ENCODE measurements at regions not wholly inside any gene's neighbourhood (a gene's known extent, or its start where the extent isn't known, plus 50 kb on each side); places are given as distances from the start of the nearest gene placed in this dataset.

GRCh38 chr1:232283864-232284263 is 346.1 kb downstream of the SIPA1L2 start:
- FAIRE-seq (no peak), DNase-seq (ENCODE audit: low read depth in 1 of 2, low spot score in 2 of 2) (no peak)
- no peak overlapping the region for H3K56ac ChIP-seq (replicated peaks; ENCODE audit: insufficient read length, low read depth, low read length)
- no peak overlapping the region for H4K8ac ChIP-seq (ENCODE audit: extremely low read depth, insufficient read depth, low read length)
- H2BK20ac ChIP-seq (ENCODE audit: low read length) = no peak overlapping the region
- H3K9ac ChIP-seq (replicated peaks in 1 of 4; ENCODE audit: extremely low read depth in 1 of 4, low read depth in 3 of 4, low read length in 3 of 4) = no peak overlapping the region
- no peak overlapping the region for H4K91ac ChIP-seq (replicated peaks; ENCODE audit: insufficient read length, low read length)
- H3K4me1 ChIP-seq (replicated peaks in 1 of 4; ENCODE audit: control insufficient read depth in 3 of 4, insufficient read depth in 4 of 4, low read length in 3 of 4) = peaks cover 9 to 23% (median 16%) of the 10 kb centered on the region in 4 experiments; a peak in 6 of 7 replicates
- H3K9me3 ChIP-seq (ENCODE audit: insufficient read depth in 2 of 2, low read depth in 1 of 2, low read length in 1 of 2) = no peaks in the 10 kb centered on the region
- no peak overlapping the region for H3K14ac ChIP-seq (ENCODE audit: insufficient read length)
- H2BK12ac ChIP-seq (ENCODE audit: low read depth, low read length) = no peak overlapping the region
- H4K5ac ChIP-seq (ENCODE audit: insufficient read length, low read depth, low read length) = no peak overlapping the region
- no peak overlapping the region for H2AK5ac ChIP-seq (ENCODE audit: low read depth, low read length)
- 92% methylated on average over 4 of the region's 4 CpGs; no CpG with 5 or more reads in 1 of the 2 experiments for WGBS, 2 experiments (ENCODE audit: extremely low coverage in 1 of 2, insufficient coverage in 1 of 2, insufficient read length in 1 of 2, insufficient replicate concordance in 2 of 2, low coverage in 1 of 2, low lambda C conversion rate in 2 of 2, missing lambda C conversion rate in 1 of 2)
- ChIA-PET CTCF (ENCODE audit: partially characterized antibody) (interaction anchor here (0.9 to 1.9 kb wide), 2 partner anchors 10 to 352 kb away, joined by 4 to 6 read pairs; no protein-coding TSS in a partner anchor), POLR2A (ENCODE audit: partially characterized antibody) (no interaction called here)
- no peak overlapping the region; the same call in 1 of the 2 replicates for H3K18ac ChIP-seq (ENCODE audit: extremely low read depth, low read length)
- H3K79me1 ChIP-seq (ENCODE audit: low read depth, low read length) = no peaks in the 10 kb centered on the region
- no peak overlapping the region for H3K27ac ChIP-seq (ENCODE audit: low read depth, low read length)
- H2BK15ac ChIP-seq (ENCODE audit: low read length) = no peak overlapping the region
- no peaks in the 10 kb centered on the region for H3K79me2 ChIP-seq (ENCODE audit: control insufficient read depth in 1 of 2, insufficient read depth in 2 of 2, low read length in 2 of 2)
- no peaks in the 10 kb centered on the region; a peak in 1 of 7 replicates for H3K27me3 ChIP-seq (replicated peaks in 1 of 4; ENCODE audit: control insufficient read depth in 3 of 4, extremely low read depth in 1 of 4, insufficient read depth in 3 of 4, low read length in 3 of 4)
- no peak overlapping the region for H2BK120ac ChIP-seq (replicated peaks; ENCODE audit: low read depth, low read length)
- H3K4ac ChIP-seq (replicated peaks; ENCODE audit: insufficient read length, low read depth, low read length) = no peak overlapping the region
- no peak overlapping the region for H3K4me2 ChIP-seq (ENCODE audit: insufficient read depth in 1 of 2, low read depth in 2 of 2, low read length in 2 of 2)
- H3K23ac ChIP-seq (ENCODE audit: insufficient read length) = no peak overlapping the region
- H2BK5ac ChIP-seq (ENCODE audit: low read depth, low read length) = no peak overlapping the region
- H3K4me3 ChIP-seq (ENCODE audit: extremely low read depth in 1 of 4, insufficient read depth in 2 of 4, low read depth in 3 of 4, low read length in 4 of 4) = no peak overlapping the region
- H3K23me2 ChIP-seq (ENCODE audit: low read depth, low read length) = no peaks in the 10 kb centered on the region
- H2AFZ ChIP-seq (ENCODE audit: low read length) = no peak overlapping the region
- H3K36me3 ChIP-seq (ENCODE audit: control insufficient read depth in 2 of 4, insufficient read depth in 4 of 4, low read length in 3 of 4) = no peaks in the 10 kb centered on the region
- H4K20me1 ChIP-seq (replicated peaks in 1 of 2; ENCODE audit: control insufficient read depth in 1 of 2, insufficient read depth in 2 of 2, low read length in 2 of 2) = no peaks in the 10 kb centered on the region
- TF ChIP-seq KDM1A (IDR thresholded peaks at IDR 0.05; ENCODE audit: borderline replicate concordance, low read length) (no peak), SP4 (IDR thresholded peaks at IDR 0.05; ENCODE audit: low read length) (no peak), RNF2 (IDR thresholded peaks at IDR 0.05; ENCODE audit: borderline replicate concordance, low read depth, low read length, missing control alignments, poor library complexity, severe bottlenecking) (no peak), GABPA (IDR thresholded peaks at IDR 0.05; ENCODE audit: borderline replicate concordance, insufficient read depth, low read length) (no peak), SIN3A (conservative IDR thresholded peaks at IDR 0.05 in 1 of 2, IDR thresholded peaks at IDR 0.05 in 1 of 2; ENCODE audit: low read depth in 1 of 2, low read length in 2 of 2) (no peak), CHD2 (IDR thresholded peaks at IDR 0.05; ENCODE audit: low read length) (no peak), CTBP2 (IDR thresholded peaks at IDR 0.05; ENCODE audit: borderline replicate concordance, insufficient read depth, insufficient read length, low read length) (no peak), POU5F1 (IDR thresholded peaks at IDR 0.05; ENCODE audit: low read depth, low read length) (no peak), SIRT6 (IDR thresholded peaks at IDR 0.05; ENCODE audit: low read length) (no peak), TCF12 (IDR thresholded peaks at IDR 0.05; ENCODE audit: low read depth, low read length) (no peak), FOSL1 (IDR thresholded peaks at IDR 0.05; ENCODE audit: insufficient read depth, low read depth, low read length) (no peak), HDAC2 (IDR thresholded peaks at IDR 0.05; ENCODE audit: borderline replicate concordance in 1 of 2, low read depth in 2 of 2, low read length in 2 of 2) (no peak), MAFK (IDR thresholded peaks at IDR 0.05; ENCODE audit: low read depth, low read length) (no peak)

Measured in H1 (cell line).